Kidney epithelial cell (primary cell): ENCODE measurements at regions not wholly inside any gene's neighbourhood (a gene's known extent, or its start where the extent isn't known, plus 50 kb on each side); places are given as distances from the start of the nearest gene placed in this dataset.

ENCODE experiments used
- DNase-seq: peaks from one replicate; pipeline ENCODE4 v3.0.0-alpha.2; 2010; ENCODE audit warnings: low read depth
- H3K27me3 ChIP-seq: 2 replicates; pipeline ENCODE4 v1.6.0; 2011; ENCODE audit warnings: low read length; ENCODE audit not compliant: control insufficient read depth, insufficient read depth
- H3K36me3 ChIP-seq: 2 replicates; pipeline ENCODE4 v1.5.1; 2011; ENCODE audit warnings: low read length; ENCODE audit not compliant: control insufficient read depth, insufficient read depth
- H3K4me3 ChIP-seq: 2 replicates; pipeline ENCODE4 v1.5.1; 2011; ENCODE audit warnings: low read depth, mild to moderate bottlenecking, control low read depth, low read length
- TF ChIP-seq, protein P1 (sequence below): IDR thresholded peaks from 2 replicates; pipeline ENCODE4 v1.5.1; 2011; ENCODE audit warnings: mild to moderate bottlenecking, moderate library complexity, low read length, control low read depth, inconsistent platforms; ENCODE audit not compliant: insufficient read depth, poor library complexity, severe bottlenecking

DNA sequence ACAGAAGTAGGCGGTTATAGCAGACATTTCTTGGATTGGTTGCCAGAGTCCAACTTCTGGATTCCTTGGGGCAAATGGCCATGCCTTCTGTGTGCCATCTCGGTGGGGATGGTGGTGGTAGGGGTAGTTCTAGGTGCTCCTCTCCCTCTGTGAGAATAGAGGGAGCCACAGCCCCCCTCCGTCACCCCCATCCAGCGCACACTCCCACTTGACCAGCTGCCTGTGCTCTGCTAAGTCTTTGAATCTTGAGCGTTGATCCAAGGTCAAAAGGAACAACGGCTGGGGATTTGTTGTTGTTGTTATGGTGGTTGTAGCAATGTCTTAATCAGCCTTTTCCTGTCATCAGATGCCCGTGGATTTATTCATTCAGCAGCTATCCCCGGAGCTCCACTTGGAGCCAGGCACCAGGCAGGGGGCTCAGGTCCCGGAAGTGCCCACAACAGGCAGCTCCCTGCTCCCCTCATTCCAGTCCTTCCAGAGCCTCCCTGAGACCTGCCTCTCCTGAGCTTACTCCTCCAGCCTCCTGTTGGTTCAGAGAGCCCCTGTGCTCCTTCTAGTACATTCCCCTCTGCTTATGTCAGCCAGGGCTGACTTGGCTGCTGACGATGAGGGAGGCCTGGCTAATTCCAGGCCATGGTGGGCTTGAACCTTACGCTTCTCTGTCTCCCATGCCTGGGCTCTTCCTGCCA is 146.6 kb upstream of the WNT4 start:
- no peaks in the 10 kb centered on the region for H3K27me3 ChIP-seq
- H3K36me3 ChIP-seq, result no peaks in the 10 kb centered on the region
- no peak for DNase-seq
- H3K4me3 ChIP-seq, result no peak overlapping the region
- TF ChIP-seq, protein P1, sequence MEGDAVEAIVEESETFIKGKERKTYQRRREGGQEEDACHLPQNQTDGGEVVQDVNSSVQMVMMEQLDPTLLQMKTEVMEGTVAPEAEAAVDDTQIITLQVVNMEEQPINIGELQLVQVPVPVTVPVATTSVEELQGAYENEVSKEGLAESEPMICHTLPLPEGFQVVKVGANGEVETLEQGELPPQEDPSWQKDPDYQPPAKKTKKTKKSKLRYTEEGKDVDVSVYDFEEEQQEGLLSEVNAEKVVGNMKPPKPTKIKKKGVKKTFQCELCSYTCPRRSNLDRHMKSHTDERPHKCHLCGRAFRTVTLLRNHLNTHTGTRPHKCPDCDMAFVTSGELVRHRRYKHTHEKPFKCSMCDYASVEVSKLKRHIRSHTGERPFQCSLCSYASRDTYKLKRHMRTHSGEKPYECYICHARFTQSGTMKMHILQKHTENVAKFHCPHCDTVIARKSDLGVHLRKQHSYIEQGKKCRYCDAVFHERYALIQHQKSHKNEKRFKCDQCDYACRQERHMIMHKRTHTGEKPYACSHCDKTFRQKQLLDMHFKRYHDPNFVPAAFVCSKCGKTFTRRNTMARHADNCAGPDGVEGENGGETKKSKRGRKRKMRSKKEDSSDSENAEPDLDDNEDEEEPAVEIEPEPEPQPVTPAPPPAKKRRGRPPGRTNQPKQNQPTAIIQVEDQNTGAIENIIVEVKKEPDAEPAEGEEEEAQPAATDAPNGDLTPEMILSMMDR, result no peak

DNA sequence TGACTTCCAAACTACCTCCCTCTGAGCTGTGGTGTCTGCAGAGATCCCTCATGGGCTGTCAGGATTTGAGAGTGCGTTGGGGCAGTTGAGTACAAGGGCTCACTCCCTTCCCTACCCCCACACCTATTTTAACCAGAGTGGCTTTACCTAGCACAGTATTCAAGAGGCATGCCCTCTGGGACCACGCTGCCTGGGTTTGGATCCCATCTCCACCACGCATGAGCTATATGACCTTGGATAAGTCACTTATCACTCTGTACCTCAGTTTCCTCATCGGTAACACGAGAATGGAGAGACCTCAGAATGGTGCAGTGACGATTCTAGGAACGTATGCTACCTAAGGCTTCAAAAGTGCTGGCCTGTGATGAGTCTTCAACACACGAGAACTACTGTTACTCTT is 147.3 kb upstream of the WNT4 start:
- no peak for DNase-seq
- H3K36me3 ChIP-seq, result no peaks in the 10 kb centered on the region
- TF ChIP-seq, protein P1, result no peak
- H3K4me3 ChIP-seq, result no peak overlapping the region
- H3K27me3 ChIP-seq, result no peaks in the 10 kb centered on the region

DNA sequence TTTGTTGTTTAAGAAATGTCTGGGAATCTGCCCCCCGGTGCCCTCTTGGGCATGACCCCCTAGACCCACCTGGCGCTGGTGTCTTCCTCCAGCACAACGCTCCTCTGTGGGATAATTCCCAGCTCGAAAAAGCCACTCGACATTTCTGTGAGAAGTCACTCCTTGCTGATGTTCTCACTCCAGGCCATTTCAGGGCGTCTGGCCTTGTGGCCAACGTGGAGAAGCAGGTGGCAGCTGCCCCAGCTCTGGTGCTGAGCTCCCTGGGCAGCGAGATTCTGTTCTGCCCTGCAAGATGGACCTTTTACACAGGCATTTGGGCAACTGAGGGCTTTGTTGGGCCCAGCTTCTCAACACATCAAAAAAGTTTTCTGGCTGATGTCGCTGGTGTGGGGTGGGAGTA is 147.7 kb upstream of the WNT4 start:
- no peaks in the 10 kb centered on the region for H3K36me3 ChIP-seq
- no peaks in the 10 kb centered on the region for H3K27me3 ChIP-seq
- TF ChIP-seq, protein P1, result no peak
- no peak for DNase-seq
- no peak overlapping the region for H3K4me3 ChIP-seq

DNA sequence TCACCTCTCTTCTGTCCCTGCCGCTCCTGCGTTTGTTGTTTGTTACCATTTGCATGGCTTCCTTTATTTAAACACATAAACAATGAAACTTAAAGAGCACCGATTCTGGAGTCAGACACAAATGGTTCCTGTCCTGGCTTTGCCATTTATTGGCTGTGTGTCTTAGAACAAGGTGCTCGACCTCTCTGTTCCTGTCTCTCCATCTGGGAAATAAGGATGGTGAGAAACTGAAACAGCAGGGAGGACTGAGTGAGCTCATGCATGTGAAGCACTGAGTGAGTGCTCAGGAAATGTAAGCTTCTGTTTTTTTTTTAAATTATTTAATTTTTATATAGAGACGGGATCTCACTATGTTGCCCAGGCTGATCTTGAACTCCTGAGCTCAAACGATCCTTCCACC is 148.2 kb upstream of the WNT4 start:
- no peak for DNase-seq
- TF ChIP-seq, protein P1, result no peak

DNA sequence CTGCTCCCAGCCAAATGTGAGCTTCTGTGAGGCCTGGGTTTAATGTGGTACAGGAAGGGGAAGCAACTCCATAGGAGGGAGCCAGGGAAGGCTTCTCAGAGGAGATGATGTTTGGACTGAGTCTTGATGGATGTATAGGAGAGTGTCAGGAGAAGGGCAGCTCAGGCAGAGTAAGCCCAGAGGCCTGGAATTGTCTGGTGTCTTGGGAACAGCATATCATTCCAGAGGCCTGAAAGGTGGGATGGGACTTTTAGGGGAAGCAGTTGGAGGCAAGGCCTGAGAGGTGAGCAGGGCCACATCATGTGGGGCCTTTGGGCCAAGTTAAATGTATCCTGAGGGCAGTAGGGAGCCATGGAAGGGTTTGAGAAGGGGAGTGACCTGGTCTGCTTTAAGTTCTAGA is 148.6 kb upstream of the WNT4 start:
- DNase-seq, result no peak
- H3K27me3 ChIP-seq, result no peaks in the 10 kb centered on the region
- H3K36me3 ChIP-seq, result no peaks in the 10 kb centered on the region
- no peak overlapping the region for H3K4me3 ChIP-seq
- TF ChIP-seq, protein P1, result no peak

More for the DNA sequence above, 148.2 kb upstream of the WNT4 start:
- Histone ChIP-seq H3K36me3 (no peaks in the 10 kb centered on the region), H3K27me3 (no peaks in the 10 kb centered on the region), H3K4me3 (no peak overlapping the region)
